H1 (cell line): ENCODE measurements at regions not wholly inside any gene's neighbourhood (a gene's known extent, or its start where the extent isn't known, plus 50 kb on each side); places are given as distances from the start of the nearest gene placed in this dataset.

Experiments
- CHD1 ChIP-seq: IDR thresholded peaks from 2 replicates; pipeline ENCODE4 v1.6.1; 2012; ENCODE audit warnings: low read depth, low read length, improper control_type of control experiment
- EP300 ChIP-seq, 2 experiments: IDR thresholded peaks; 1 replicate in 1 of 2; 2 replicates in 1 of 2; pipeline ENCODE4 v1.6.1; 2011 to 2012; ENCODE audit warnings: low read depth in 2 of 2, low read length in 2 of 2, mild to moderate bottlenecking in 2 of 2, borderline replicate concordance in 1 of 2, inconsistent platforms in 1 of 2, moderate library complexity in 1 of 2
- SAP30 ChIP-seq: fragments of 300-600 bp; sonication (generic); IDR thresholded peaks from 2 replicates; pipeline ENCODE4 v1.7.1; 2012; ENCODE audit warnings: low read length, moderate library complexity, mild to moderate bottlenecking, inconsistent platforms; ENCODE audit not compliant: insufficient read depth, insufficient replicate concordance
- SP4 ChIP-seq: IDR thresholded peaks from 2 replicates; pipeline ENCODE4 v1.6.1; 2012; ENCODE audit warnings: low read length, inconsistent platforms
- SRF ChIP-seq: IDR thresholded peaks from 2 replicates; pipeline ENCODE4 v1.6.1; 2011; ENCODE audit warnings: mild to moderate bottlenecking, low read depth, low read length, moderate library complexity
- TBP ChIP-seq: IDR thresholded peaks from 2 replicates; pipeline ENCODE4 v1.6.1; 2011; ENCODE audit warnings: low read depth, low read length, improper control_type of control experiment
- ZNF274 ChIP-seq: IDR thresholded peaks from 2 replicates; pipeline ENCODE4 v1.7.0; 2012; ENCODE audit warnings: low read length, borderline replicate concordance; ENCODE audit errors: extremely low read depth

DNA sequence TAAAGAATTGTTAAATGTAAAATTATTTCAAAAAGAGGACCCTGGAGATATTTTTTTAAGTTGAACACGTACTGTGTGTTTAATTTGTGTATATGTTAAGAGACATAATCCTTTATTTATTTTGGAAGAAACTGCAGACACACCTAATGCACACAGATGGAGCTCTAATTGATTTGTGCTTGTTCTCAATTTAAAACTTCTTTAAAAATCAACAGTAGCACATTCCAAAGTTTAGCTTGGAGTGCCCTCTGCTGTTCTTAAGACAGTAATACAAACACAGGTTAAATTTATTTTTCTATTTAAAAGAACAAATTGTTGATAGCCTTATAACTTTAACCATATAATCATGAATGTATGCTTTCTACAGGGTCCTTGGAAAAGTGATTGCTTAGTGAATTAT is 277.6 kb upstream of the ADAMTS16 start (continued):
- TF ChIP-seq SAP30 (no peak), SP4 (no peak), CHD1 (no peak), SRF (no peak), ZNF274 (no peak), TBP (no peak), EP300 (IDR thresholded peaks at IDR 0.05; ENCODE audit: borderline replicate concordance in 1 of 2, low read depth in 2 of 2, low read length in 2 of 2) (no peak)
- TF ChIP-seq, all 59 proteins: peak for 2
